ENCODE measurements at regions not wholly inside any gene's neighbourhood (a gene's known extent, or its start where the extent isn't known, plus 50 kb on each side); places are given as distances from the start of the nearest gene placed in this dataset.

DNA sequence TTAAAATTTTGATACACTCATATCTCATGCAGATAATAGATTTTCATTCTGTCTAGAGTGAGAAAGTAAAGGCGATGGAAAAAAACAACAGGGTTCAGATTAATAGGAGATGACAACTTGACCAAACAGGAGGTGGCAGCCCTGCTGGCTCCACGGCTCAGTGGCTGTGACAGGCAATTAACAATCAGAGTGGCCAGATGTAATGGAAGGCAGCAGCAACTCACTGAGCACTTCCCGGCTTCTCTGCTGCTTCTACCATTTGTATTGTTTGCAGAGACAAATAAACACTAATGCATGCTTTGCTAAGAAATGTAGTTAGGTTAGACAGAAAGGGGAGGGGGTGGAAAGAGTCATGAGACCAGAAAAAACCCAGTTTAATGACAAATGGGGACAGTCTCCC lies 473.0 kb upstream of the SLC10A2 start:
- in situ Hi-C loops (cut with MboI; ENCODE audit: low sequenced_read_pairs) (no loop called here), intact Hi-C loops (cut with micrococcal nuclease) (no loop called here), dilution Hi-C loops (cut with HindIII; ENCODE audit: low sequenced_read_pairs, unreplicated experiment) (no loop called here)
- no peak overlapping the region for H2BK120ac ChIP-seq (ENCODE audit: low read depth, low read length)
- no peak overlapping the region for H2BK5ac ChIP-seq (ENCODE audit: low read depth, low read length, poor library complexity, severe bottlenecking)
- no peaks in the 10 kb centered on the region for H3K9me1 ChIP-seq (ENCODE audit: insufficient read depth, low read length)
- DNase-seq = no peak
- no peak overlapping the region for H2AK5ac ChIP-seq (ENCODE audit: low read depth, low read length)
- BruUV-seq (replicated peaks) = no TSS peak
- H3K27ac ChIP-seq (ENCODE audit: insufficient read depth, low read length) = no peak overlapping the region
- H2AK9ac ChIP-seq (replicated peaks; ENCODE audit: low read depth, low read length, poor library complexity) = no peak overlapping the region
- no peak overlapping the region for H3K4me2 ChIP-seq (ENCODE audit: low read depth, low read length)
- ChIA-PET CTCF (interaction anchor here (0.6 kb wide), 1 partner anchor 37 kb away, joined by 4 read pairs; no protein-coding TSS in a partner anchor), POLR2A (ENCODE audit: unreplicated experiment) (no interaction called here)
- no peak for ATAC-seq (ENCODE audit: low read depth)
- no peak overlapping the region for H3K4me3 ChIP-seq (ENCODE audit: insufficient read depth, low read depth, low read length)
- no peak overlapping the region for H3K18ac ChIP-seq (ENCODE audit: low read depth, low read length)
- no peaks in the 10 kb centered on the region for H4K20me1 ChIP-seq (ENCODE audit: insufficient read depth, low read length)
- H4K91ac ChIP-seq (ENCODE audit: insufficient read depth, low read depth, low read length) = no peak overlapping the region
- no peak overlapping the region for H3K4ac ChIP-seq (ENCODE audit: low read depth, low read length)
- H4K8ac ChIP-seq (ENCODE audit: low read depth in 2 of 2, low read length in 2 of 2) = no peak overlapping the region
- H2AFZ ChIP-seq (replicated peaks; ENCODE audit: low read length, poor library complexity) = no peak overlapping the region
- H3K9ac ChIP-seq (ENCODE audit: low read depth, low read length) = no peak overlapping the region
- no peaks in the 10 kb centered on the region for H3K4me1 ChIP-seq (ENCODE audit: control insufficient read depth, insufficient read depth, low read length)
- no peaks in the 10 kb centered on the region for H3K79me1 ChIP-seq (ENCODE audit: low read depth in 1 of 2, low read length in 2 of 2)
- TF ChIP-seq CEBPB (IDR thresholded peaks at IDR 0.05; ENCODE audit: low read depth, low read length) = no peak
- H3K9me3 ChIP-seq (ENCODE audit: control insufficient read depth, insufficient read depth, low read length) = no peaks in the 10 kb centered on the region; the same call in 1 of the 2 replicates
- no peaks in the 10 kb centered on the region for H3K27me3 ChIP-seq (ENCODE audit: control insufficient read depth, insufficient read depth, low read length)
- no peak overlapping the region for H3K56ac ChIP-seq (ENCODE audit: extremely low read depth, insufficient read depth, low read length)
- H4K5ac ChIP-seq (ENCODE audit: low read depth, low read length) = no peak overlapping the region
- WGBS, 2 experiments (ENCODE audit: extremely low coverage in 2 of 2, insufficient read length in 1 of 2) = 0% methylated on average over 1 of the region's 3 CpGs; no CpG with 5 or more reads in 1 of the 2 experiments
- no peak overlapping the region for H2BK15ac ChIP-seq (ENCODE audit: low read depth, low read length)
- no peak overlapping the region for H3K23ac ChIP-seq (ENCODE audit: low read depth, low read length)
- H3K36me3 ChIP-seq (ENCODE audit: control insufficient read depth, insufficient read depth, low read length) = no peaks in the 10 kb centered on the region
- H2BK20ac ChIP-seq (ENCODE audit: low read depth, low read length) = no peak overlapping the region
- H3K14ac ChIP-seq (replicated peaks; ENCODE audit: low read depth, low read length) = no peak overlapping the region

Data from IMR-90 (cell line).